GM19324 (cell line): ENCODE measurements at regions not wholly inside any gene's neighbourhood (a gene's known extent, or its start where the extent isn't known, plus 50 kb on each side); places are given as distances from the start of the nearest gene placed in this dataset.

ENCODE experiments used
- ATAC-seq: cut with Tn5 transposase; IDR thresholded peaks from one replicate; pipeline ENCODE4 v1.9.1; 2021; ENCODE audit warnings: mild to moderate bottlenecking, moderate library complexity; ENCODE audit not compliant: unreplicated experiment, low FRiP score

- no peak for ATAC-seq
Observed at GRCh38 chr1:5231541-5232315, 577.3 kb downstream of the AJAP1 start.

- no peak for ATAC-seq
Observed at GRCh38 chr1:5227114-5227513, 572.7 kb downstream of the AJAP1 start.

GRCh38 chr1:5225707-5226704 lies 571.6 kb downstream of the AJAP1 start:
- ATAC-seq, result no peak

GRCh38 chr1:5223206-5223605 lies 568.8 kb downstream of the AJAP1 start:
- no peak for ATAC-seq

- no peak for ATAC-seq
Observed at GRCh38 chr1:5222626-5223025, 568.2 kb downstream of the AJAP1 start.

- ATAC-seq, result no peak
Observed at GRCh38 chr1:5221451-5221850, 567.0 kb downstream of the AJAP1 start.

- ATAC-seq, result no peak
Observed at GRCh38 chr1:5220821-5221220, 566.4 kb downstream of the AJAP1 start.

GRCh38 chr1:5220421-5220820 lies 566.0 kb downstream of the AJAP1 start:
- no peak for ATAC-seq

- ATAC-seq, result no peak
Observed at GRCh38 chr1:5200006-5200405, 545.6 kb downstream of the AJAP1 start.

GRCh38 chr1:5198328-5198727 lies 543.9 kb downstream of the AJAP1 start:
- ATAC-seq, result no peak

- ATAC-seq, result no peak
Observed at GRCh38 chr1:5191470-5191869, 537.1 kb downstream of the AJAP1 start.

GRCh38 chr1:5189384-5189783 lies 535.0 kb downstream of the AJAP1 start:
- no peak for ATAC-seq

- no peak for ATAC-seq
Observed at GRCh38 chr1:5165762-5166161, 511.4 kb downstream of the AJAP1 start.

- no peak for ATAC-seq
Observed at GRCh38 chr1:5164158-5164557, 509.7 kb downstream of the AJAP1 start.

GRCh38 chr1:5161372-5161771 lies 507.0 kb downstream of the AJAP1 start:
- ATAC-seq, result no peak

- ATAC-seq, result no peak
Observed at GRCh38 chr1:5157175-5157574, 502.8 kb downstream of the AJAP1 start.

- ATAC-seq, result no peak
Observed at GRCh38 chr1:5156416-5157120, 502.2 kb downstream of the AJAP1 start.

GRCh38 chr1:5151511-5151910 lies 497.1 kb downstream of the AJAP1 start:
- ATAC-seq, result no peak

GRCh38 chr1:5150191-5150590 lies 495.8 kb downstream of the AJAP1 start:
- ATAC-seq, result no peak

GRCh38 chr1:5147806-5148205 lies 493.4 kb downstream of the AJAP1 start:
- no peak for ATAC-seq

- ATAC-seq, result no peak
Observed at GRCh38 chr1:5142389-5142788, 488.0 kb downstream of the AJAP1 start.
